Trophoblast cell (in vitro differentiated cells and primary cell): ENCODE measurements at regions not wholly inside any gene's neighbourhood (a gene's known extent, or its start where the extent isn't known, plus 50 kb on each side); places are given as distances from the start of the nearest gene placed in this dataset.

Experiments used
- DNase-seq, 2 donors: peaks; one replicate each; pipeline ENCODE4 v3.0.0-alpha.2; 2016
- H2AFZ ChIP-seq: 2 replicates; pipeline ENCODE4 v1.6.1; 2013; ENCODE audit warnings: low read length, moderate library complexity, mild to moderate bottlenecking; ENCODE audit not compliant: insufficient read depth, poor library complexity
- H2AK5ac ChIP-seq: 2 replicates; pipeline ENCODE4 v1.6.1; 2013; ENCODE audit warnings: mild to moderate bottlenecking, low read length
- H2BK120ac ChIP-seq: 2 replicates; pipeline ENCODE4 v1.6.1; 2013; ENCODE audit warnings: low read length, mild to moderate bottlenecking, moderate library complexity; ENCODE audit not compliant: insufficient read depth, poor library complexity
- H2BK12ac ChIP-seq: 2 replicates; pipeline ENCODE4 v1.6.1; 2013; ENCODE audit warnings: mild to moderate bottlenecking, low read length, moderate library complexity
- H2BK5ac ChIP-seq: 2 replicates; pipeline ENCODE4 v1.6.1; 2013; ENCODE audit warnings: low read length, low read depth, moderate library complexity, mild to moderate bottlenecking; ENCODE audit not compliant: poor library complexity
- H3K14ac ChIP-seq: 2 replicates; pipeline ENCODE4 v1.6.1; 2013; ENCODE audit warnings: mild to moderate bottlenecking, low read length
- H3K18ac ChIP-seq: 2 replicates; pipeline ENCODE4 v1.6.1; 2013; ENCODE audit warnings: mild to moderate bottlenecking, low read length
- H3K23ac ChIP-seq: 2 replicates; pipeline ENCODE4 v1.6.1; 2013; ENCODE audit warnings: low read length
- H3K27ac ChIP-seq: 2 replicates; pipeline ENCODE4 v1.5.1; 2013; ENCODE audit warnings: low read depth, mild to moderate bottlenecking, inconsistent platforms, low read length, moderate library complexity
- H3K27me3 ChIP-seq: 2 replicates; pipeline ENCODE4 v1.6.1; 2013; ENCODE audit warnings: inconsistent platforms, mild to moderate bottlenecking, low read length, moderate library complexity; ENCODE audit not compliant: insufficient read depth
- H3K36me3 ChIP-seq, 2 experiments: 1 replicate in 1 of 2; 2 replicates in 1 of 2; pipeline ENCODE4 v1.6.1; 2013; ENCODE audit warnings: low read length in 2 of 2, mild to moderate bottlenecking in 2 of 2, moderate library complexity in 1 of 2; ENCODE audit not compliant: insufficient read depth in 2 of 2, control insufficient read depth in 1 of 2
- H3K4ac ChIP-seq: 2 replicates; pipeline ENCODE4 v1.6.1; 2013; ENCODE audit warnings: low read depth, mild to moderate bottlenecking, low read length, moderate library complexity
- H3K4me1 ChIP-seq, 2 experiments: 1 replicate in 1 of 2; 2 replicates in 1 of 2; pipeline ENCODE4 v1.6.1; 2013; ENCODE audit warnings: low read length in 2 of 2, mild to moderate bottlenecking in 2 of 2, moderate library complexity in 1 of 2; ENCODE audit not compliant: insufficient read depth in 2 of 2, control insufficient read depth in 1 of 2
- H3K4me2 ChIP-seq: 2 replicates; pipeline ENCODE4 v1.6.1; 2013; ENCODE audit warnings: inconsistent platforms, mild to moderate bottlenecking, low read length, moderate library complexity
- H3K4me3 ChIP-seq: 2 replicates; pipeline ENCODE4 v1.5.1; 2013; ENCODE audit warnings: mild to moderate bottlenecking, low read depth, low read length, inconsistent platforms
- H3K79me1 ChIP-seq: one replicate; pipeline ENCODE4 v1.6.1; 2013; ENCODE audit warnings: low read length
- H3K79me2 ChIP-seq: 2 replicates; pipeline ENCODE4 v1.6.1; 2013; ENCODE audit warnings: low read length, mild to moderate bottlenecking; ENCODE audit not compliant: control insufficient read depth, insufficient read depth, poor library complexity
- H3K9ac ChIP-seq: 2 replicates; pipeline ENCODE4 v1.6.1; 2013; ENCODE audit warnings: mild to moderate bottlenecking, low read length
- H3K9me3 ChIP-seq: 2 replicates; pipeline ENCODE4 v1.6.1; 2013; ENCODE audit warnings: low read depth, mild to moderate bottlenecking, control low read depth, inconsistent platforms, low read length; ENCODE audit not compliant: insufficient read depth
- H4K12ac ChIP-seq: 2 replicates; pipeline ENCODE4 v1.6.1; 2013; ENCODE audit warnings: low read depth, mild to moderate bottlenecking, low read length, moderate library complexity
- H4K8ac ChIP-seq: 2 replicates; pipeline ENCODE4 v1.6.1; 2013; ENCODE audit warnings: low read depth, mild to moderate bottlenecking, low read length, moderate library complexity
- H4K91ac ChIP-seq: one replicate; pipeline ENCODE4 v1.6.1; 2013; ENCODE audit warnings: low read depth, mild to moderate bottlenecking, low read length, moderate library complexity
- WGBS: extraction: QIAGEN DNeasy Blood & Tissue Kit; methylation state at CpG from one replicate; pipeline ENCODE4 v1.1.7; 2013; ENCODE audit warnings: missing lambda C conversion rate; ENCODE audit not compliant: insufficient read length, insufficient coverage; ENCODE audit errors: extremely low coverage; 5-methylcytosine and 5-hydroxymethylcytosine counted together

GRCh38 chr20:2236256-2236655 lies 59.5 kb upstream of the TGM3 start:
- Histone ChIP-seq H2BK5ac (no peak overlapping the region), H3K4me2 (no peak overlapping the region), H3K4ac (no peak overlapping the region), H3K27me3 (no peaks in the 10 kb centered on the region), H3K4me1 (no peaks in the 10 kb centered on the region), H3K9ac (no peak overlapping the region), H4K12ac (no peak overlapping the region), H2AFZ (no peak overlapping the region), H2BK120ac (no peak overlapping the region), H3K36me3 (no peaks in the 10 kb centered on the region), H3K79me2 (no peaks in the 10 kb centered on the region), H3K14ac (no peak overlapping the region), H4K91ac (no peak overlapping the region), H3K79me1 (no peaks in the 10 kb centered on the region), H3K9me3 (no peaks in the 10 kb centered on the region), H3K27ac (no peak overlapping the region), H2BK12ac (no peak overlapping the region), H3K23ac (no peak overlapping the region), H2AK5ac (no peak overlapping the region), H3K4me3 (no peak overlapping the region), H4K8ac (no peak overlapping the region), H3K18ac (no peak overlapping the region)
- peak in 1 of 2 donors; percentile 16 for DNase-seq
- no CpG with 5 or more reads among the region's 13 CpGs for WGBS

DNA sequence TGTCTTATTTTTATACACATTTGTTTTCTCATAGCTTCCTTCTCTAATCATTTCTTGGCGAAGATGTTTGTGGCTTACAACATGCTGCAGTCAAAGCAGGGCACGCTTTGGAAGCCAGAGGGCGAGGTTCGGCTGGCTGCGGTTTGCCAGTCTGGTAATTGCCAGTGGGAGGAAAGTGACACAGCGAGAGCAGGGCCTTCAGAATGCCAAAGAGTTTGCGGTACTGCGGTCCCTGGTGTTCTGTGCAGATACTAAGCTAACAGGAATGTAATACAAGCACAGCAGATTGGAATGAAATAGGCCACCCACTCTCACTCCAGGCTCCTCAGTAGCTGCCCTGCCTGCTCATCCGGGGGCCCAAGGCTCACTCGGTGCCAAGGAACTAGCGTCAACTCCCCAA lies 58.7 kb upstream of the TGM3 start:
- no CpG with 5 or more reads among the region's 11 CpGs for WGBS
- H3K4ac ChIP-seq = no peak overlapping the region
- no peaks in the 10 kb centered on the region for H3K27me3 ChIP-seq
- H2AK5ac ChIP-seq = no peak overlapping the region
- no peaks in the 10 kb centered on the region for H3K36me3 ChIP-seq
- H3K14ac ChIP-seq = no peak overlapping the region
- no peak overlapping the region for H2BK5ac ChIP-seq
- DNase-seq = no peak
- no peak overlapping the region for H4K12ac ChIP-seq
- no peak overlapping the region for H2BK12ac ChIP-seq
- H2BK120ac ChIP-seq = no peak overlapping the region
- H3K23ac ChIP-seq = no peak overlapping the region
- no peaks in the 10 kb centered on the region for H3K9me3 ChIP-seq
- no peak overlapping the region for H4K91ac ChIP-seq
- H3K18ac ChIP-seq = no peak overlapping the region
- H3K79me2 ChIP-seq = no peaks in the 10 kb centered on the region
- H2AFZ ChIP-seq = no peak overlapping the region
- H3K27ac ChIP-seq = no peak overlapping the region
- no peak overlapping the region for H3K4me3 ChIP-seq
- H4K8ac ChIP-seq = no peak overlapping the region
- no peak overlapping the region for H3K9ac ChIP-seq
- H3K4me1 ChIP-seq = no peaks in the 10 kb centered on the region
- no peak overlapping the region for H3K4me2 ChIP-seq
- no peaks in the 10 kb centered on the region for H3K79me1 ChIP-seq

DNA sequence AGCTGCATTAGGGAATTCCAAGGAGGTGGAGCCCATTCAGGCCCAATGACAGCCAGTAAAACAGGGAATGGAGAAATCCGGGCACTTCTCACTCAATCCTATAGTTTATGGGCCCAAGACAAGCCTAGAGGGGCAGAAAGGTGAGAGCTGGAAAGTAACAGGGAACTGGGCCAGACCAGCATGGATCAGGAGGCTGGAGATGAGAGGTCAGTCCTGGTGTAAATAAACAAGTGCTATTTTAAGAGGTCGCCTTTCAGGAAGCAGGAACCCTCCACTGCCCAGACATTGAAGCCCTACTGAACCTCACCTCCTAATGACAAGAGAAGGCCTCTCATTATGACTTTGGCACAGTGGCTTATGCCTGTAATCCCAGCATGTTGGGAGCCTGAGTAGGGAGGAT lies 57.2 kb upstream of the TGM3 start:
- Histone ChIP-seq H3K18ac (no peak overlapping the region), H3K4me3 (no peak overlapping the region), H2AFZ (no peak overlapping the region), H3K23ac (no peak overlapping the region), H3K79me1 (no peaks in the 10 kb centered on the region), H3K4me2 (no peak overlapping the region), H3K9me3 (no peaks in the 10 kb centered on the region), H3K9ac (no peak overlapping the region), H3K14ac (no peak overlapping the region), H3K27ac (no peak overlapping the region), H4K8ac (no peak overlapping the region), H3K4ac (no peak overlapping the region), H2BK120ac (no peak overlapping the region), H3K4me1 (no peaks in the 10 kb centered on the region), H2AK5ac (no peak overlapping the region), H2BK5ac (no peak overlapping the region), H2BK12ac (no peak overlapping the region), H4K12ac (no peak overlapping the region), H3K79me2 (no peaks in the 10 kb centered on the region), H4K91ac (no peak overlapping the region), H3K27me3 (no peaks in the 10 kb centered on the region), H3K36me3 (no peaks in the 10 kb centered on the region)
- DNase-seq = no peak
- no CpG with 5 or more reads among the region's 2 CpGs for WGBS

GRCh38 chr20:2240835-2241234 lies 55.0 kb upstream of the TGM3 start:
- H3K23ac ChIP-seq = no peak overlapping the region
- WGBS = no CpG with 5 or more reads among the region's 4 CpGs
- no peak overlapping the region for H3K9ac ChIP-seq
- H3K79me2 ChIP-seq = no peaks in the 10 kb centered on the region
- H3K18ac ChIP-seq = no peak overlapping the region
- no peak overlapping the region for H4K91ac ChIP-seq
- H3K9me3 ChIP-seq = no peaks in the 10 kb centered on the region
- no peak overlapping the region for H3K4me3 ChIP-seq
- H3K27me3 ChIP-seq = no peaks in the 10 kb centered on the region
- H2BK120ac ChIP-seq = no peak overlapping the region
- no peak overlapping the region for H3K4me2 ChIP-seq
- no peaks in the 10 kb centered on the region for H3K36me3 ChIP-seq
- DNase-seq = no peak
- H4K12ac ChIP-seq = no peak overlapping the region
- no peaks in the 10 kb centered on the region for H3K79me1 ChIP-seq
- H3K4me1 ChIP-seq = peaks cover 0 to 4% of the 10 kb centered on the region in 2 experiments
- no peak overlapping the region for H3K14ac ChIP-seq
- H2AK5ac ChIP-seq = no peak overlapping the region
- no peak overlapping the region for H4K8ac ChIP-seq
- H3K4ac ChIP-seq = no peak overlapping the region
- no peak overlapping the region for H3K27ac ChIP-seq
- H2BK5ac ChIP-seq = no peak overlapping the region
- no peak overlapping the region for H2AFZ ChIP-seq
- H2BK12ac ChIP-seq = no peak overlapping the region
